ENCODE measurements at regions not wholly inside any gene's neighbourhood (a gene's known extent, or its start where the extent isn't known, plus 50 kb on each side); places are given as distances from the start of the nearest gene placed in this dataset.

DNA sequence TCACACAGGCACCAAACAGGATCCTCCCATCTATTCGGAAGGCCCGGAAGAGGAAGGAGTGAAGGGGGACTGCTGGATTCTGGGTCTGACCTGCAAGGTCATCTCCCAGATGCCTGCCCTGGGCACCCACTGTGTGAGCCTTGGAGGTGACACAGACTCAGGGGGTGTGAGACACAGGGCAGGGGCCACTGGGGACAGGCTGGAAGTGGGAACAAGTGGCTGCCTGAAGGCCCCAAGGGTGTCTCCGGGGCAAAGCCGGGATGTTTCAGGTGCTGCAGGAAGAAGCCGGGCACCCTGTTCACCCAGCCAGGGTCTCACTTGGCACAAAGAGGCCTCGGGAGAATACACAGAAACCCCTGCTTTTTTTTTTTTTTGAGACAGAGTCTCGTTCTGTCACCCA is 385.5 kb downstream of the CTTN start:
- Histone ChIP-seq H3K27me3 (ENCODE audit: insufficient read depth, poor library complexity, severe bottlenecking) (no peaks in the 10 kb centered on the region), H3K27ac (ENCODE audit: poor library complexity, severe bottlenecking) (no peak overlapping the region), H3K4me3 (ENCODE audit: severe bottlenecking) (no peak overlapping the region), H3K36me3 (ENCODE audit: low read depth) (no peaks in the 10 kb centered on the region), H3K9me3 (ENCODE audit: severe bottlenecking) (no peaks in the 10 kb centered on the region), H3K4me1 (ENCODE audit: insufficient read depth, poor library complexity, severe bottlenecking) (peaks cover 11% of the 10 kb centered on the region)
- TF ChIP-seq, protein P1, sequence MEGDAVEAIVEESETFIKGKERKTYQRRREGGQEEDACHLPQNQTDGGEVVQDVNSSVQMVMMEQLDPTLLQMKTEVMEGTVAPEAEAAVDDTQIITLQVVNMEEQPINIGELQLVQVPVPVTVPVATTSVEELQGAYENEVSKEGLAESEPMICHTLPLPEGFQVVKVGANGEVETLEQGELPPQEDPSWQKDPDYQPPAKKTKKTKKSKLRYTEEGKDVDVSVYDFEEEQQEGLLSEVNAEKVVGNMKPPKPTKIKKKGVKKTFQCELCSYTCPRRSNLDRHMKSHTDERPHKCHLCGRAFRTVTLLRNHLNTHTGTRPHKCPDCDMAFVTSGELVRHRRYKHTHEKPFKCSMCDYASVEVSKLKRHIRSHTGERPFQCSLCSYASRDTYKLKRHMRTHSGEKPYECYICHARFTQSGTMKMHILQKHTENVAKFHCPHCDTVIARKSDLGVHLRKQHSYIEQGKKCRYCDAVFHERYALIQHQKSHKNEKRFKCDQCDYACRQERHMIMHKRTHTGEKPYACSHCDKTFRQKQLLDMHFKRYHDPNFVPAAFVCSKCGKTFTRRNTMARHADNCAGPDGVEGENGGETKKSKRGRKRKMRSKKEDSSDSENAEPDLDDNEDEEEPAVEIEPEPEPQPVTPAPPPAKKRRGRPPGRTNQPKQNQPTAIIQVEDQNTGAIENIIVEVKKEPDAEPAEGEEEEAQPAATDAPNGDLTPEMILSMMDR (IDR thresholded peaks at IDR 0.05; ENCODE audit: poor library complexity, severe bottlenecking), result no peak
- DNase-seq (ENCODE audit: low spot score) (no peak), ATAC-seq (ENCODE audit: low read depth) (no peak)

DNA sequence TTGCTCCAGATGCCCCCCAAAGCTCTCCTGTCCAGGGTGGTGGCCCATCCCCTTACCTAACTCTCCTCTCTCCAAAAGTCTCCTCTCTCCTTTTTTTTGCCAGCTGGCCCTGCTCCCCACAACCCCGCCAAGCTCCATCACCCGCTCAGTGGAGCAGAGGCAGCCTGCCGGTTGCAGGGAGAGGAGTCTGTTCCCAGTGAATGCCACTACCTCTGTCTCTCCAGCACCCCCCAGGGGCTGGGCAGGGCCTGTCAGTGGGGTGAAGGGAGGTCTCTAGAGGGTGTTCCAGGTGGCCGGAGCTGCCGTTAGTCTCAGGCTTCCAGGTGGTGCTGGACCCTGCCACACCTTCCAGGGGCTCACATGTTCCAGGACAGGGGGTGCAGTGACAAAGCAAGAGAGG is 387.0 kb downstream of the CTTN start:
- Histone ChIP-seq H3K9me3 (ENCODE audit: severe bottlenecking) (no peaks in the 10 kb centered on the region), H3K27me3 (ENCODE audit: insufficient read depth, poor library complexity, severe bottlenecking) (no peaks in the 10 kb centered on the region), H3K27ac (ENCODE audit: poor library complexity, severe bottlenecking) (no peak overlapping the region), H3K4me1 (ENCODE audit: insufficient read depth, poor library complexity, severe bottlenecking) (peaks cover 11% of the 10 kb centered on the region), H3K36me3 (ENCODE audit: low read depth) (no peaks in the 10 kb centered on the region), H3K4me3 (ENCODE audit: severe bottlenecking) (no peak overlapping the region)
- TF ChIP-seq, protein P1 (IDR thresholded peaks at IDR 0.05; ENCODE audit: poor library complexity, severe bottlenecking), result no peak
- DNase-seq (ENCODE audit: low spot score) (no peak), ATAC-seq (ENCODE audit: low read depth) (no peak)

DNA sequence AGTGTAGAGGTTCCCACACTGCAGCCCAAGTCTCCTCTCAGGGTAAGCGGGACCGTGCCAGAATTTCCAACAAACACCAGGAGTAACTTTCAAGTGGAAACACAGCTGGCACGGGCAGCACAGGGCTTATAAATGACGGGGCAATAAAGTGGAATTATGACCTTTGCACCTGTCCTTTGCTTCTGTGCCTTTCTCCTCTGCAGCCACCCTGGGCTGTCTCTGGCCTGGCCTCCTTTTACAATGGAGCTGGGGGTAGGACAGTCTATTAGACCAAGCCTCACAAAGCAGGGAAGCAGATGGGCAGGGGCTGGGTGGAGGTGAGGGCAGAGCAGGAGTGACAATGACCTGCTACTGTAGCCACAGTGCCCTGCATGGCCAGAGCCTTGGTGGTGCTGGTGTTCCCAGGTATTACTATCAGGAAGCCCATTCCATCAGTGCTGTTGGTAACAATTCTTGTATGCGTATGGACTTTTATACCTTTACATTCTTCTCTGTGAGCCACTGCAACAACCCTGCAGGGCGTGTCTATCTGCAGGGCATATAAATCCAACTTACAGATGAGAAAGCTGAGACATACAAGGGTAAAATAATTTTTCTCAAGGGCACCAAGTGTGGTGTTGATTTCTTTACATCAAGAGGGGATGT is 387.8 kb downstream of the CTTN start:
- TF ChIP-seq, protein P1 (IDR thresholded peaks at IDR 0.05; ENCODE audit: poor library complexity, severe bottlenecking), result no peak
- no peaks in the 10 kb centered on the region for H3K36me3 ChIP-seq (ENCODE audit: low read depth)
- H3K27me3 ChIP-seq (ENCODE audit: insufficient read depth, poor library complexity, severe bottlenecking), result no peaks in the 10 kb centered on the region
- peaks cover 11% of the 10 kb centered on the region for H3K4me1 ChIP-seq (ENCODE audit: insufficient read depth, poor library complexity, severe bottlenecking)
- H3K9me3 ChIP-seq (ENCODE audit: severe bottlenecking), result no peaks in the 10 kb centered on the region
- H3K4me3 ChIP-seq (ENCODE audit: severe bottlenecking), result no peak overlapping the region
- no peak overlapping the region for H3K27ac ChIP-seq (ENCODE audit: poor library complexity, severe bottlenecking)
- ATAC-seq (ENCODE audit: low read depth) (no peak), DNase-seq (ENCODE audit: low spot score) (no peak)

DNA sequence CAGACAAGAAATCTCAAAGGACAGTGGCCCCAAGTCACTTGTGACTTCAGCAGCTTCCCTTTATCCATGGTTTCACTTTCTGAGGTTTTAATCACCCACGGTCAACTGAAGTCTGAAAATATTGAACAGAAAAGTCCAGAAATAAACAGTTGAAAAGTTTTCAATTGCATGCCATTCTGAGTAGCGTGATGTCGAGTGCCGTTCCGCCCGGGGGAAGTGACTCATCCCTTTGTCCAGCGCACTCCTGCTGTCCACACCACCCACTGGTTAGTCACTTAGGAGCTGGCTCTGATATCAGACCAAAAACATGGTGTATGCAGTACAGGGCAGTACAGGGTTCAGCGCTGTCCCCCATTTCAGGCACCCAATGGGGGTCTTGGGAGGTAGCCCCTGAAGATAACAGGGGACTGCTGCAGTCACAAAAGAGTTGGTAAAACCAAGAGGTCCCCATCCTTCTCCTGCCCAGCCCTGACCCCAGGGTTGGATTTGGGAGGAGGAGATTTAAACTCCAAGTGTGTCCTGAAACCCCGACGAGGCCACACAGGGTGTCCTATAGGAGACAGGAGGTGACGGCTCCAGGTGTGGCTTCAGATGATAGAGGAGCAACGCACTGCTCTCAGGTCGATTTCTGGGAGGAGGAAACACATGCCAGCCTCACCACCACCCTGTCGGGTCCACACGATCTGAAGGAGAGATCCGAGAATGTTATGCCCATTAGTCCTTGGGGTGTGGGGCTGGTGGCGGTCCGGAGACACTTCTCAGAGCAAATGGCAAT is 390.1 kb downstream of the CTTN start:
- ATAC-seq (ENCODE audit: low read depth) (peak; percentile 100), DNase-seq (ENCODE audit: low spot score) (peak; percentile 87)
- H3K27ac ChIP-seq (ENCODE audit: poor library complexity, severe bottlenecking), result peak overlapping the region; percentile 65
- peaks cover 11% of the 10 kb centered on the region for H3K4me1 ChIP-seq (ENCODE audit: insufficient read depth, poor library complexity, severe bottlenecking)
- H3K9me3 ChIP-seq (ENCODE audit: severe bottlenecking), result peaks cover 3% of the 10 kb centered on the region
- no peak overlapping the region for H3K4me3 ChIP-seq (ENCODE audit: severe bottlenecking)
- TF ChIP-seq, protein P1 (IDR thresholded peaks at IDR 0.05; ENCODE audit: poor library complexity, severe bottlenecking), result no peak
- no peaks in the 10 kb centered on the region for H3K36me3 ChIP-seq (ENCODE audit: low read depth)
- H3K27me3 ChIP-seq (ENCODE audit: insufficient read depth, poor library complexity, severe bottlenecking), result no peaks in the 10 kb centered on the region

Data from RWPE2 (cell line).